ENCODE measurements at regions not wholly inside any gene's neighbourhood (a gene's known extent, or its start where the extent isn't known, plus 50 kb on each side); places are given as distances from the start of the nearest gene placed in this dataset.

- TF ChIP-seq CTCF (IDR thresholded peaks at IDR 0.05; ENCODE audit: insufficient read depth, low read length, poor library complexity, severe bottlenecking) (no peak), EZH2phosphoT487 (conservative IDR thresholded peaks at IDR 0.05; ENCODE audit: low read length) (no peak)
Measured at GRCh38 chr4:83989835-83990234, 453.9 kb downstream of the GPAT3 start.

Data from SU-DHL-6 (cell line).